ENCODE measurements at regions not wholly inside any gene's neighbourhood (a gene's known extent, or its start where the extent isn't known, plus 50 kb on each side); places are given as distances from the start of the nearest gene placed in this dataset.

DNA sequence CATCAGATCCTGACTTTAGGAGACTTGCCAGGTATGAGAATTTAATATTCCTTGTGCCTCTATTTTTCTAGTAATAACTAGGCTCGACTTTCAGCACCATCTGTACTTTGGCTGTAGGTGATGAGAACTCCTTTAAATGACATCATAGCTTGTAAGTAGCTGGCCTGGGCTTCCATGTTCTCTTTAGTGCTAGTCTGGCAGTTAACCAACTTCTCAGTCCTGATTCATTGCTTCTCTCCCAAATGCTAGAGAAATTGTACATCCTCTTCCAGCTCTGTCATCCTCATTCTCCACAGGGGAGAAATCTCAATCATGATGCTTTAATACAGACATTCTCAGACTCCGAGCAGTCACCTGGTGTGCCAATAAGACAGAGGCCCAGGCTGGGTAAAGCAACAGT is 143.5 kb upstream of the MOCS1 start:
- TF ChIP-seq TAF1 (conservative IDR thresholded peaks at IDR 0.05) = no peak
- TF ChIP-seq, protein P1, sequence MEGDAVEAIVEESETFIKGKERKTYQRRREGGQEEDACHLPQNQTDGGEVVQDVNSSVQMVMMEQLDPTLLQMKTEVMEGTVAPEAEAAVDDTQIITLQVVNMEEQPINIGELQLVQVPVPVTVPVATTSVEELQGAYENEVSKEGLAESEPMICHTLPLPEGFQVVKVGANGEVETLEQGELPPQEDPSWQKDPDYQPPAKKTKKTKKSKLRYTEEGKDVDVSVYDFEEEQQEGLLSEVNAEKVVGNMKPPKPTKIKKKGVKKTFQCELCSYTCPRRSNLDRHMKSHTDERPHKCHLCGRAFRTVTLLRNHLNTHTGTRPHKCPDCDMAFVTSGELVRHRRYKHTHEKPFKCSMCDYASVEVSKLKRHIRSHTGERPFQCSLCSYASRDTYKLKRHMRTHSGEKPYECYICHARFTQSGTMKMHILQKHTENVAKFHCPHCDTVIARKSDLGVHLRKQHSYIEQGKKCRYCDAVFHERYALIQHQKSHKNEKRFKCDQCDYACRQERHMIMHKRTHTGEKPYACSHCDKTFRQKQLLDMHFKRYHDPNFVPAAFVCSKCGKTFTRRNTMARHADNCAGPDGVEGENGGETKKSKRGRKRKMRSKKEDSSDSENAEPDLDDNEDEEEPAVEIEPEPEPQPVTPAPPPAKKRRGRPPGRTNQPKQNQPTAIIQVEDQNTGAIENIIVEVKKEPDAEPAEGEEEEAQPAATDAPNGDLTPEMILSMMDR (IDR thresholded peaks at IDR 0.05; ENCODE audit: low read depth, low read length, missing input control) = no peak
